ENCODE measurements at regions not wholly inside any gene's neighbourhood (a gene's known extent, or its start where the extent isn't known, plus 50 kb on each side); places are given as distances from the start of the nearest gene placed in this dataset.

DNA sequence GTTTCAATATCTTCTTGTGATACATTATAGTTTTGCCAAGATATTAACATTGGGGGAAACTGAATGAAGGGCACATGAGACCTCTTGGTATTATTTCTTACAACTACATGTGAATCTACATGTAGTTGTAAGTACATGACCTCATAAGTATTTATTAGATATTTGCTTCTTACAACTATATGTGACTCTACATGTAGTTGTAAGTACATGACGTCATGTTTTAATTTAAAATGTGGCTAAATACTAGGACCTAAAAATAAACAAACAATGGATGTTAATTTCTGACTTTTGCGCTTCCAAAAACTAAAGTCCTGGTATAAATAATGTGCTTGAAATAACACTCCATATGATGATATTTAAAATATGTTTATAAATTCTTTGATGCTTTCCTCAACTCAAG, 190.2 kb downstream of the CBLL2 start:
- no peaks in the 10 kb centered on the region for H4K20me1 ChIP-seq (ENCODE audit: insufficient read depth, low read length)
- H3K27me3 ChIP-seq (ENCODE audit: low read depth, low read length), result no peaks in the 10 kb centered on the region
- H3K9me3 ChIP-seq (ENCODE audit: insufficient read depth, low read length), result no peaks in the 10 kb centered on the region
- H3K27ac ChIP-seq (ENCODE audit: low read length), result no peak overlapping the region
- TF ChIP-seq EZH2phosphoT487 (IDR thresholded peaks at IDR 0.05; ENCODE audit: low read depth), result no peak
- TF ChIP-seq, protein P1, sequence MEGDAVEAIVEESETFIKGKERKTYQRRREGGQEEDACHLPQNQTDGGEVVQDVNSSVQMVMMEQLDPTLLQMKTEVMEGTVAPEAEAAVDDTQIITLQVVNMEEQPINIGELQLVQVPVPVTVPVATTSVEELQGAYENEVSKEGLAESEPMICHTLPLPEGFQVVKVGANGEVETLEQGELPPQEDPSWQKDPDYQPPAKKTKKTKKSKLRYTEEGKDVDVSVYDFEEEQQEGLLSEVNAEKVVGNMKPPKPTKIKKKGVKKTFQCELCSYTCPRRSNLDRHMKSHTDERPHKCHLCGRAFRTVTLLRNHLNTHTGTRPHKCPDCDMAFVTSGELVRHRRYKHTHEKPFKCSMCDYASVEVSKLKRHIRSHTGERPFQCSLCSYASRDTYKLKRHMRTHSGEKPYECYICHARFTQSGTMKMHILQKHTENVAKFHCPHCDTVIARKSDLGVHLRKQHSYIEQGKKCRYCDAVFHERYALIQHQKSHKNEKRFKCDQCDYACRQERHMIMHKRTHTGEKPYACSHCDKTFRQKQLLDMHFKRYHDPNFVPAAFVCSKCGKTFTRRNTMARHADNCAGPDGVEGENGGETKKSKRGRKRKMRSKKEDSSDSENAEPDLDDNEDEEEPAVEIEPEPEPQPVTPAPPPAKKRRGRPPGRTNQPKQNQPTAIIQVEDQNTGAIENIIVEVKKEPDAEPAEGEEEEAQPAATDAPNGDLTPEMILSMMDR (IDR thresholded peaks at IDR 0.05; ENCODE audit: low read depth, low read length), result no peak
- no peaks in the 10 kb centered on the region for H3K36me3 ChIP-seq (replicated peaks; ENCODE audit: low read depth, low read length)
- H3K79me2 ChIP-seq (ENCODE audit: low read length), result no peaks in the 10 kb centered on the region
- no peak overlapping the region for H3K9ac ChIP-seq (ENCODE audit: low read length)
- H3K4me1 ChIP-seq (ENCODE audit: low read length), result peaks cover 4% of the 10 kb centered on the region
- no peak overlapping the region for H2AFZ ChIP-seq (ENCODE audit: low read depth, low read length)
- H3K4me3 ChIP-seq (ENCODE audit: low read length), result no peak overlapping the region
- H3K4me2 ChIP-seq (ENCODE audit: low read length), result no peak overlapping the region

GRCh38 chrX:22467571-22467970, 194.9 kb downstream of the CBLL2 start:
- TF ChIP-seq EZH2phosphoT487 (IDR thresholded peaks at IDR 0.05; ENCODE audit: low read depth), result no peak
- TF ChIP-seq, protein P1 (IDR thresholded peaks at IDR 0.05; ENCODE audit: low read depth, low read length), result no peak
- Histone ChIP-seq H3K79me2 (ENCODE audit: low read length) (no peaks in the 10 kb centered on the region), H4K20me1 (ENCODE audit: insufficient read depth, low read length) (no peaks in the 10 kb centered on the region), H3K4me2 (ENCODE audit: low read length) (no peak overlapping the region), H3K27ac (ENCODE audit: low read length) (no peak overlapping the region), H3K4me3 (ENCODE audit: low read length) (no peak overlapping the region), H3K27me3 (ENCODE audit: low read depth, low read length) (no peaks in the 10 kb centered on the region), H2AFZ (ENCODE audit: low read depth, low read length) (no peak overlapping the region), H3K9me3 (ENCODE audit: insufficient read depth, low read length) (no peaks in the 10 kb centered on the region), H3K36me3 (replicated peaks; ENCODE audit: low read depth, low read length) (no peaks in the 10 kb centered on the region), H3K9ac (ENCODE audit: low read length) (no peak overlapping the region), H3K4me1 (ENCODE audit: low read length) (peaks cover 4% of the 10 kb centered on the region)

DNA sequence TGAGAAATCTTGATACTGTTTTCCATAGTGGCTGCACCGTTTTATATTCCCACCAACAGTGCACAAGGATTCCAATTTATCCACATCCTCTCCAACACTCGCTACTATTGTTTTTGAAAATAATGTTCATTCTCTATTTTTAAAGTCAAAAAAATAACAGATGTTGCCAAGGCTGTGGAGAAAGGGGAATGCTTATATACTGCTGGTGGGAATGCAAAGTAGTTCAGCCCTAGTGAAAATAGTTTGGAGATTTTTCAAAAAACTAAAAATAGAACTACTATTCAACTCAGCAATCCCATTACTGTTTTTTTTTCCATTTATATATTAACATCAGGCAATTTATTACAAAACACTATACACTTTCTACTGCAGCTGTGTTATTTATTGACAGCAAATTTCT, 208.7 kb downstream of the CBLL2 start:
- H3K9me3 ChIP-seq (ENCODE audit: insufficient read depth, low read length), result no peaks in the 10 kb centered on the region
- H3K27ac ChIP-seq (ENCODE audit: low read length), result no peak overlapping the region
- no peaks in the 10 kb centered on the region for H4K20me1 ChIP-seq (ENCODE audit: insufficient read depth, low read length)
- no peaks in the 10 kb centered on the region for H3K27me3 ChIP-seq (ENCODE audit: low read depth, low read length)
- H3K4me1 ChIP-seq (ENCODE audit: low read length), result no peaks in the 10 kb centered on the region
- H3K9ac ChIP-seq (ENCODE audit: low read length), result no peak overlapping the region
- no peak overlapping the region for H3K4me3 ChIP-seq (ENCODE audit: low read length)
- no peak overlapping the region for H3K4me2 ChIP-seq (ENCODE audit: low read length)
- H2AFZ ChIP-seq (ENCODE audit: low read depth, low read length), result no peak overlapping the region
- H3K79me2 ChIP-seq (ENCODE audit: low read length), result no peaks in the 10 kb centered on the region
- H3K36me3 ChIP-seq (replicated peaks; ENCODE audit: low read depth, low read length), result no peaks in the 10 kb centered on the region
- no peak for TF ChIP-seq EZH2phosphoT487 (IDR thresholded peaks at IDR 0.05; ENCODE audit: low read depth)

DNA sequence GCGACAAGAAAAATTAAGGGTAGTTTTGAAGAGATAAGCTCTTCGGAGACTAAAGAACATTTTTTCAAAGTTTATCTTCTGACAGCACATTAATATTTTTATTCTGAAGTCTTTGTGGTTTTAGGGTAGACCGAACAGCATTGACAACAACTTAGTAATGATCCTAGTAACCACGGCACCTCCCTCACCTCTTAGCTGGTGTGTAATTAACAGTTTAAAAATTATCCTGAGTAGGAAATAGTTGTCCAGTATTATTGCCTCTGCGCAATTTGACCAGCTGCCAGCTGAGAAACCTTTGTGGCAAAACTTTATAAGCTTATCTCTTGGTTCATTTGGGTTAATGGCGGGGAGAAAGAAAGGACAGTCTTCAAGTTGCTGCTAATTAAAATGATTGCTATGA, 213.6 kb downstream of the CBLL2 start:
- H3K4me2 ChIP-seq (ENCODE audit: low read length), result no peak overlapping the region
- no peaks in the 10 kb centered on the region for H3K36me3 ChIP-seq (replicated peaks; ENCODE audit: low read depth, low read length)
- H2AFZ ChIP-seq (ENCODE audit: low read depth, low read length), result no peak overlapping the region
- H3K4me3 ChIP-seq (ENCODE audit: low read length), result no peak overlapping the region
- no peaks in the 10 kb centered on the region for H3K79me2 ChIP-seq (ENCODE audit: low read length)
- no peaks in the 10 kb centered on the region for H3K9me3 ChIP-seq (ENCODE audit: insufficient read depth, low read length)
- no peaks in the 10 kb centered on the region for H4K20me1 ChIP-seq (ENCODE audit: insufficient read depth, low read length)
- H3K9ac ChIP-seq (ENCODE audit: low read length), result no peak overlapping the region
- H3K27me3 ChIP-seq (ENCODE audit: low read depth, low read length), result no peaks in the 10 kb centered on the region
- H3K4me1 ChIP-seq (ENCODE audit: low read length), result no peaks in the 10 kb centered on the region
- H3K27ac ChIP-seq (ENCODE audit: low read length), result no peak overlapping the region
- no peak for TF ChIP-seq EZH2phosphoT487 (IDR thresholded peaks at IDR 0.05; ENCODE audit: low read depth)
- TF ChIP-seq, protein P1 (IDR thresholded peaks at IDR 0.05; ENCODE audit: low read depth, low read length), result no peak

GRCh38 chrX:22516893-22517292, 244.2 kb downstream of the CBLL2 start:
- H3K4me1 ChIP-seq (ENCODE audit: low read length), result no peaks in the 10 kb centered on the region
- H3K9ac ChIP-seq (ENCODE audit: low read length), result no peak overlapping the region
- H3K4me2 ChIP-seq (ENCODE audit: low read length), result no peak overlapping the region
- no peak for TF ChIP-seq EZH2phosphoT487 (IDR thresholded peaks at IDR 0.05; ENCODE audit: low read depth)
- TF ChIP-seq, protein P1 (IDR thresholded peaks at IDR 0.05; ENCODE audit: low read depth, low read length), result no peak
- H3K27ac ChIP-seq (ENCODE audit: low read length), result no peak overlapping the region
- H3K4me3 ChIP-seq (ENCODE audit: low read length), result no peak overlapping the region
- H4K20me1 ChIP-seq (ENCODE audit: insufficient read depth, low read length), result no peaks in the 10 kb centered on the region
- H3K79me2 ChIP-seq (ENCODE audit: low read length), result no peaks in the 10 kb centered on the region
- no peaks in the 10 kb centered on the region for H3K36me3 ChIP-seq (replicated peaks; ENCODE audit: low read depth, low read length)
- no peaks in the 10 kb centered on the region for H3K9me3 ChIP-seq (ENCODE audit: insufficient read depth, low read length)
- no peak overlapping the region for H2AFZ ChIP-seq (ENCODE audit: low read depth, low read length)
- H3K27me3 ChIP-seq (ENCODE audit: low read depth, low read length), result no peaks in the 10 kb centered on the region
